Liver (tissue), 8 donors: ENCODE measurements at regions not wholly inside any gene's neighbourhood (a gene's known extent, or its start where the extent isn't known, plus 50 kb on each side); places are given as distances from the start of the nearest gene placed in this dataset.

Experiments
- DNase-seq: peaks from one replicate; pipeline ENCODE4 v3.0.0-alpha.2; 2017; ENCODE audit warnings: low spot score
- H3K27ac ChIP-seq, 2 donors: one replicate each; pipeline ENCODE4 v1.7.0; 2013; ENCODE audit warnings: inconsistent platforms in 2 of 2, low read length in 2 of 2, control low read depth in 1 of 2, low read depth in 1 of 2, mild to moderate bottlenecking in 1 of 2
- H3K27me3 ChIP-seq, 4 donors: one replicate each; pipeline versions ENCODE4 v1.6.1 to v1.7.0; 2013; ENCODE audit warnings: low read length in 3 of 4, inconsistent platforms in 1 of 4, mild to moderate bottlenecking in 1 of 4, moderate library complexity in 1 of 4; ENCODE audit not compliant: control insufficient read depth in 4 of 4, insufficient read depth in 4 of 4
- H3K36me3 ChIP-seq, 4 donors: one replicate each; pipeline versions ENCODE4 v1.6.1 to v1.7.0; 2013; ENCODE audit warnings: low read length in 3 of 4, mild to moderate bottlenecking in 3 of 4, low read depth in 1 of 4, moderate library complexity in 1 of 4; ENCODE audit not compliant: control insufficient read depth in 4 of 4, insufficient read depth in 3 of 4
- H3K4me1 ChIP-seq, 4 donors: one replicate each; pipeline versions ENCODE4 v1.6.1 to v1.7.0; 2013; ENCODE audit warnings: low read length in 3 of 4, mild to moderate bottlenecking in 3 of 4, moderate library complexity in 1 of 4; ENCODE audit not compliant: control insufficient read depth in 4 of 4, insufficient read depth in 4 of 4
- H3K4me3 ChIP-seq, 3 donors: one replicate each; pipeline versions ENCODE4 v1.6.1 to v1.7.0; 2013; ENCODE audit warnings: low read length in 3 of 3, control low read depth in 1 of 3, low read depth in 1 of 3, mild to moderate bottlenecking in 1 of 3
- H3K9ac ChIP-seq, 2 donors: one replicate each; pipeline ENCODE4 v1.7.0; 2013; ENCODE audit warnings: low read length in 2 of 2, mild to moderate bottlenecking in 2 of 2, moderate library complexity in 2 of 2, control low read depth in 1 of 2, low read depth in 1 of 2
- H3K9me3 ChIP-seq, 4 donors: one replicate each; pipeline versions ENCODE4 v1.6.1 to v1.7.0; 2013; ENCODE audit warnings: low read length in 3 of 4; ENCODE audit not compliant: control insufficient read depth in 4 of 4
- ATF3 ChIP-seq: IDR thresholded peaks from 2 replicates; pipeline ENCODE4 v1.6.1; 2016; ENCODE audit warnings: antibody characterized with exemption
- CTCF ChIP-seq: fragments of 150-350 bp; IDR thresholded peaks from 2 replicates; pipeline ENCODE4 v1.5.1; 2017; ENCODE audit warnings: improper control_type of control experiment, low read depth, low read length; ENCODE audit not compliant: missing input control
- EGR1 ChIP-seq, 2 donors: IDR thresholded peaks; 2 replicates each; pipeline ENCODE4 v1.6.1; 2016 to 2018; ENCODE audit warnings: antibody characterized with exemption in 2 of 2, low read depth in 2 of 2
- FOXA1 ChIP-seq: IDR thresholded peaks from 2 replicates; pipeline ENCODE4 v1.6.1; 2016; ENCODE audit warnings: antibody characterized with exemption
- FOXA2 ChIP-seq: IDR thresholded peaks from 2 replicates; pipeline ENCODE4 v1.6.1; 2016; ENCODE audit warnings: antibody characterized with exemption
- GABPA ChIP-seq, 2 donors: IDR thresholded peaks in 1 of 2; conservative IDR thresholded peaks in 1 of 2; 2 replicates each; pipeline ENCODE4 v1.6.1; 2016; ENCODE audit warnings: antibody characterized with exemption in 2 of 2, mild to moderate bottlenecking in 1 of 2, moderate library complexity in 1 of 2
- HNF4G ChIP-seq: IDR thresholded peaks from 2 replicates; pipeline ENCODE4 v1.6.1; 2016; ENCODE audit warnings: antibody characterized with exemption
- JUND ChIP-seq, 2 donors: IDR thresholded peaks; 2 replicates each; pipeline ENCODE4 v1.6.1; 2016; ENCODE audit warnings: antibody characterized with exemption in 2 of 2
- MAX ChIP-seq: IDR thresholded peaks from 2 replicates; pipeline ENCODE4 v1.6.1; 2016; ENCODE audit warnings: antibody characterized with exemption
- NR2F2 ChIP-seq: IDR thresholded peaks from 2 replicates; pipeline ENCODE4 v1.6.1; 2016; ENCODE audit warnings: antibody characterized with exemption
- REST ChIP-seq: IDR thresholded peaks from 2 replicates; pipeline ENCODE4 v1.6.1; 2016; ENCODE audit warnings: antibody characterized with exemption, mild to moderate bottlenecking
- TAF1 ChIP-seq: conservative IDR thresholded peaks from 2 replicates; pipeline ENCODE4 v1.6.1; 2016; ENCODE audit warnings: antibody characterized with exemption, mild to moderate bottlenecking
- ZBTB33 ChIP-seq: IDR thresholded peaks from 2 replicates; pipeline ENCODE4 v1.6.1; 2016; ENCODE audit warnings: antibody characterized with exemption
- WGBS: extraction: QIAGEN DNeasy Blood & Tissue Kit; methylation state at CpG from one replicate; pipeline ENCODE4 v1.1.7; 2013; 5-methylcytosine and 5-hydroxymethylcytosine counted together
- donor health status: healthy.
- donor health status: healthy.
- donor health status: healthy.
- donor health status: healthy.
- donor health status: healthy.

- no peak overlapping the region for H3K4me3 ChIP-seq
- H3K36me3 ChIP-seq = no peaks in the 10 kb centered on the region
- peaks cover 0 to 13% (median 6%) of the 10 kb centered on the region in 4 donors for H3K9me3 ChIP-seq
- no peak overlapping the region for H3K27ac ChIP-seq
- no peaks in the 10 kb centered on the region for H3K27me3 ChIP-seq
- 86% methylated on average over 8 of the region's 8 CpGs for WGBS
- H3K4me1 ChIP-seq = no peaks in the 10 kb centered on the region
- no peak overlapping the region for H3K9ac ChIP-seq
- DNase-seq = no peak
- no peak for TF ChIP-seq MAX
- TF ChIP-seq EGR1 (IDR thresholded peaks at IDR 0.05; ENCODE audit: low read depth in 2 of 2) = no peak
- no peak for TF ChIP-seq GABPA (IDR thresholded peaks at IDR 0.05 in 1 of 2, conservative IDR thresholded peaks at IDR 0.05 in 1 of 2)
- TF ChIP-seq HNF4G = no peak
- no peak for TF ChIP-seq ZBTB33
- TF ChIP-seq FOXA2 = no peak
- TF ChIP-seq FOXA1 = no peak
- TF ChIP-seq ATF3 = no peak
- no peak for TF ChIP-seq REST
- TF ChIP-seq JUND (IDR thresholded peaks at IDR 0.05) = no peak
- TF ChIP-seq TAF1 = no peak
These were observed 73.1 kb upstream of the PTER start for GRCh38 chr10:16363741-16364140.

GRCh38 chr10:16367621-16368292 is 69.1 kb upstream of the PTER start:
- H3K27me3 ChIP-seq = no peaks in the 10 kb centered on the region
- H3K9ac ChIP-seq = no peak overlapping the region
- 75% methylated on average over 7 of the region's 7 CpGs for WGBS
- no peak for DNase-seq
- H3K4me1 ChIP-seq = no peaks in the 10 kb centered on the region
- no peak overlapping the region for H3K27ac ChIP-seq
- H3K4me3 ChIP-seq = no peak overlapping the region
- TF ChIP-seq REST (no peak), JUND (IDR thresholded peaks at IDR 0.05) (no peak), MAX (no peak), NR2F2 (no peak), CTCF (no peak), EGR1 (IDR thresholded peaks at IDR 0.05; ENCODE audit: low read depth in 2 of 2) (no peak)
- no peaks in the 10 kb centered on the region for H3K36me3 ChIP-seq
- peaks cover 0 to 6% (median 3%) of the 10 kb centered on the region in 4 donors for H3K9me3 ChIP-seq
